ENCODE measurements at regions not wholly inside any gene's neighbourhood (a gene's known extent, or its start where the extent isn't known, plus 50 kb on each side); places are given as distances from the start of the nearest gene placed in this dataset.

GRCh38 chr5:51286046-51286445 lies 97.2 kb upstream of the ISL1 start:
- DNase-seq (ENCODE audit: low spot score), result no peak
- TF ChIP-seq CTCF (IDR thresholded peaks at IDR 0.05), result no peak
- H3K36me3 Mint-ChIP-seq (ENCODE audit: low read depth), result no peaks in the 10 kb centered on the region
- H3K27ac Mint-ChIP-seq (ENCODE audit: unreplicated experiment), result no peak overlapping the region
- no peaks in the 10 kb centered on the region for H3K9me3 Mint-ChIP-seq (ENCODE audit: low read depth)
- H3K4me1 Mint-ChIP-seq (ENCODE audit: low read depth), result no peaks in the 10 kb centered on the region
- peaks cover 2% of the 10 kb centered on the region for H3K27me3 Mint-ChIP-seq (ENCODE audit: low read depth)
- no peak overlapping the region for H3K4me3 Mint-ChIP-seq (ENCODE audit: unreplicated experiment)

GRCh38 chr5:51302343-51302742 lies 80.9 kb upstream of the ISL1 start:
- H3K36me3 Mint-ChIP-seq (ENCODE audit: low read depth), result peaks cover 4% of the 10 kb centered on the region
- peaks cover 25% of the 10 kb centered on the region for H3K9me3 Mint-ChIP-seq (ENCODE audit: low read depth)
- H3K4me3 Mint-ChIP-seq (ENCODE audit: unreplicated experiment), result no peak overlapping the region
- no peak for DNase-seq (ENCODE audit: low spot score)
- H3K4me1 Mint-ChIP-seq (ENCODE audit: low read depth), result no peaks in the 10 kb centered on the region
- no peaks in the 10 kb centered on the region for H3K27me3 Mint-ChIP-seq (ENCODE audit: low read depth)
- no peak overlapping the region for H3K27ac Mint-ChIP-seq (ENCODE audit: unreplicated experiment)
- no peak for TF ChIP-seq CTCF (IDR thresholded peaks at IDR 0.05)

- no peak for TF ChIP-seq CTCF (IDR thresholded peaks at IDR 0.05)
- no peak for DNase-seq (ENCODE audit: low spot score)
- no peaks in the 10 kb centered on the region for H3K4me1 Mint-ChIP-seq (ENCODE audit: low read depth)
- H3K27me3 Mint-ChIP-seq (ENCODE audit: low read depth), result no peaks in the 10 kb centered on the region
- no peak overlapping the region for H3K4me3 Mint-ChIP-seq (ENCODE audit: unreplicated experiment)
- no peaks in the 10 kb centered on the region for H3K36me3 Mint-ChIP-seq (ENCODE audit: low read depth)
- no peaks in the 10 kb centered on the region for H3K9me3 Mint-ChIP-seq (ENCODE audit: low read depth)
- H3K27ac Mint-ChIP-seq (ENCODE audit: unreplicated experiment), result no peak overlapping the region
These were observed 56.4 kb upstream of the ISL1 start for GRCh38 chr5:51326844-51327243.
